GM21723 (cell line): ENCODE measurements at regions not wholly inside any gene's neighbourhood (a gene's known extent, or its start where the extent isn't known, plus 50 kb on each side); places are given as distances from the start of the nearest gene placed in this dataset.

ENCODE experiments used
- ATAC-seq: cut with Tn5 transposase; IDR thresholded peaks from one replicate; pipeline ENCODE4 v1.9.1; 2021; ENCODE audit warnings: mild to moderate bottlenecking, moderate library complexity; ENCODE audit not compliant: unreplicated experiment

DNA sequence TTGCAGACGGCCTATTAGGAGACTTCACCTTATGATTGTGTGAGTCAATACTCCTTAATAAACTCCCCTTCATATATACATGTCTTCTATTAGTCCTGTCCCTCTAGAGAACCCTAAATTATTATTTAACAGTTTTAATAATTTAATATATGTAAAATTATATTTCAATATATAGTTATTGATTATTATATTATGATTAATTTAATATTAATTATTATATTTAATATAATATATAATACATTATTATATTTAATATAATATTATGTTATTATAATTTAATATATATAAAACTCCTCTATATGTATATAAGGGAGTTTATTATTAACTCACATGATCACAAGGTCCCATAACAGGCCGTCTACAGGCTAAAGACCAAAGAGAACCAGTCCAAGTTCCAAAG lies 533.2 kb downstream of the ARAP2 start:
- ATAC-seq, result no peak

DNA sequence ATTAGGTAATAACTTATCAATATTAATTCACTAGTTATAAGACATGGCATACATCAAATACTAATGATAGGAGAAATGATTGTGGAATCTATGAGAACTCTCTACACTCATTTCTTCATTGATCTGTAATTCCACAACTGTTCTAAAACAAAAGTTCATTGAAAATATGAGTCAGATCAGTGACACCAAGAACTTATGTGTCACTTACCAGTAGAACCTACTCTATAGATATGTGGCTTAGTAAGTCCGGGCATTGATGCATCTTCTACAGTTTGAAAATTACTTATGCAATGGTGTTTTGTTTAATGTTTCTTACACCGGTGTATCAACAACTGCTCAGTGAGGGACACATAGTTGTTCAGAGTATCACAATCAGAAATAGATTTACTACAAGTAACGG lies 520.3 kb downstream of the ARAP2 start:
- ATAC-seq, result no peak

DNA sequence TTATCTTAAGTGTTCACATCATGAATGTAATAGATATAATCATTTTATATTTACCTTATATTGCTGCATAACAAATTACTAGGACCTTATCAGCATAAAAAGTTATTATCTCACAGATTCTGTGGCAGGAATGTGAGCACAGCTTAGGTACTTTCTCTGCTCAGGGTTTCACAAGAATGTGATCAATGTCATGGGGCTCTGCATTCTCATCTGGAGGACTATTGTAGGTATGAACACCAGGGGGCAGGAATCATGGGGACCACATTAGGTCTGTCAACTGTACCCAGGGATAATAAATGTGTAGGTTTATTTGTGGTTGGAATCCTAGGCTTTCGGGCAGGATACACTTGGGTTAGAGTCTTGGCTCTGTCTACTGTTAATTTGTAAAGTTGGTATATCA lies 519.2 kb downstream of the ARAP2 start:
- no peak for ATAC-seq

DNA sequence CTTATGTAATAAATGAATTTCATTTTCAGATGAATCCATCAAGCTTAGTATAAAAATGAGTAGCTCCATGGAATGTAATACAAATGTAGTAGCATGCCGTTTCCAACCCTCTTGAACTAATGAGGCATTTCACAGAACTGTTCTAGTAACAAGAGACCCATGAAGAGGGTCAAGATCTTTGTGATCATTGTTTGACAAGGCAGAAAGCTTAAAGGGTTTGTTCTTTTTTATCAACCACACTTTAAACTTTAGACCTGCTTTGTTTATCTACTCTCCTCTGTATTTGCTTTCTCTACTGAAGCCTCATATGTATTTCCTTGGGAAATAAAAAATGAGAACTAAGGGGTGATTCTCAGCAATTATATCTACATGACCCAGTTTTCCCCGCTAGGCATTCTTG lies 513.9 kb downstream of the ARAP2 start:
- ATAC-seq, result no peak

DNA sequence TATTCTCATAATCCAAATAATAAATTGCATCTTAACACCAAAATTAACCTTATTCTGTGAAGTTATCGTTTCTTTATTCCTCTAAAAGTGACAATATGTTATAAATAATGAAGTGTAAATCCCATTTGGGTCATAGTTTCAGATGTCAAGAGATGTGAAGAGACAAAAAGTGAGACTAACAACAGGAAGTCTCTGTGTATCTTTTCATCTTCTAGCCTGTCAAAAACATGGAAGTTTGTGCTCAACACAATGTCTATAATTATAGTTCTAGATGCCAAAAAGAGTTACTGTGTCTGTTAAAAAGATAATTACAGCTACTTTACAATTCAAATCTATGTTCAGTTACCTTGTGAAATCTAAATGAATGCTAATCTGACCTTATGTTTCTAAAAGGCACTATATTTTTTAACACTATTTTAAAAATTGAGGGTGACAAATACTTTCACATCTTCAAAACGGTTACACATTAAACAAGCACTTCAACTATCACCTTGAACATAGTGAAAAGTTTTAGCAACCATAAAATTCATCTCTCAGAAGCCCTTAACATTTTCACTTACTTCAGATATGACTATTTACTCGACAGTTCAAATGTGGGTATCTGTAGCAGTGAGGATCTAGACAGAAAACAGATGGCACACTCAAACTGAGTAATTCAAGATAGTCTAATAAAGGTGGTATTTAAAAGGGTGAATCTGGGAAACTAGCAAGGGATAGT lies 509.8 kb downstream of the ARAP2 start:
- ATAC-seq, result no peak

DNA sequence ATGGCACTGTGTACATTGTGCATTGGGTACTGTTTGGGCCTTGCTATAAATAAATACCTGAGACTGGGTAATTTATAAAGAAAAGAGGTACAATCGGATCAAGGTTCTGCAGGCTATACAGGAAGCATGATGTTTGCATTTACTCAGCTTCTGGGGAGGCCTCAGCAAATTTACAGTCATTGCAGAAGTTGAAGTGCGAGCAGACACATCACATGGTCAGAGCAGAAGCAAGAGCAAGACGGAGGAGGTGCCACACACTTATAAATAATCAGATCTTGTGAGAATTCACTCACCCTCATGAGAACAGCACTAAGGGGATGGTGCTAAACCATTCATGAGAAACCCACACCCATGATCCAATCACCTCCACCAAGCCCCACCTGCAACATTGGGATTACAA lies 505.0 kb downstream of the ARAP2 start:
- no peak for ATAC-seq

DNA sequence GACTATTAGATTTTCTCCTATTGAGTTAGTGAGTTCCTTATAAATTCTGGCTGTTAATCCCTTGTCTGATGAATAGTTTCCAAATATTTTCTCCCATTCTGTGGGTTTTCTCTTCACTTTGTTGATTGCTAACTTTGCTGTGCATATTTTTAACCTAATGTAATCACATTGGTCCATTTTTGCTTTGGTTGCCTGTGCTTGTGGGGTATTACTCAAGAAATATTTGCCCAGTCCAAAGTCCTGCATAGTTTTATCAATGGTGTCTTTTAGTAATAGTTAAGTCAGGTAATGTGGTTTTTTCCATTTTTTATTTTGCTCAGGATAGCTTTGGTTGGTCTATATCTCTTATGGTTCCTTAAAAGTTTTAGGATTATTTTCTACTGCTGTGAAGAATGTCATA lies 490.3 kb downstream of the ARAP2 start:
- no peak for ATAC-seq

DNA sequence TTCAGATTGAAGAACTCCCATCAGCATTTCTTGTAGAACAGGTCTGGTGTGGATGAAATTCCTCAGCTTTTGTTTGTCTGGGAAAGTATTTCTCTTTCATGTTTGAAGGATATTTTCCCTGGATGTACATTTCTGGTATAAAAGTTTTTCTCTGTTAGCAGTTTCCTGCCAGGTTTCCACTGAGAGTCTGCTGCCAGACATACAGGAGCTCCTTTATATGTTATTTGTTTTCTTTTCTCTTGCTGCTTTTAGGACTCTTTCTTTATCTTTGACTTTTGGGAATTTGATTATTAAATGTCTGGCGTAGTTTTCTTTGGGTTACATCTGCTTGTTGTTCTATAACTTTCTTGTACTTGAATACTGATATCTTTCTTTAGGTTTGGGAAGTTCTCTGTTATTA lies 486.5 kb downstream of the ARAP2 start:
- no peak for ATAC-seq

DNA sequence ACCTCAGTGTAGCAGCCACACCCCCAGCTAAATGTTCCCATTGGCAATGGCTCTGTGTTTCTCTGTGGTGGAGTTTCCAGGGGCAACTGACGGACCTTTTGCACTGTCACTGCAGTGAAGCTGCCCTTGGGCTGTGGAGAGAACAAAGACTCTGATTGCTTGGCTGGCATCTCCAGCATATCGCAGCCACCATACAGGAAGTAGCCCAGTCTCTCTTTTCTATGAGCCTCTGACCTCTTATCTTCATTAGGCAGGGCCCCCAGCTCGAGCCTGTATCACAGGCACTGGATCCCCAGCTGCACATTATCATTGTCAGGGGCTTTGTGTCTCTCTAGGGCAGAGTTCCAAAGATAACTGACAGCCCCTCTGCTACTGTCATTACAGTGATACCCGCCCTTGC lies 483.5 kb downstream of the ARAP2 start:
- no peak for ATAC-seq

DNA sequence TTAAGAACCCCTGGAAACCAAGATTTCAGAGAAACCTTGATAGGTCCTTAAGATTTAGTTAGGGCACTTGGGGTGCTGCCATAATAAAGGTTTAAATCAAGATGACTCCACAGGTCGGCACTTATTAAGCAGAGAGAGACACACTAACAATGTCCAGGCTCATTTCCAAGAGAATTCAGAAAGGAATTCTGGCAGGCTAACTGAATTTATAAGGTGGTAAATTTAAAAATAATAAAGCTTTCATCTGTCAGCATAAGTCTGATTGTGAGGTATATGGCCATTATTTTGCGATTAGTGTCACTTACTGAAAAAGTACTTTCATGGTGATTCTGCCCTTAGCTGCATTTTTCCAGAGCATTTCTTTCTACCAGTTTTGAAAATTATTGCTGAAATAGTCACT lies 472.7 kb downstream of the ARAP2 start:
- ATAC-seq, result no peak

DNA sequence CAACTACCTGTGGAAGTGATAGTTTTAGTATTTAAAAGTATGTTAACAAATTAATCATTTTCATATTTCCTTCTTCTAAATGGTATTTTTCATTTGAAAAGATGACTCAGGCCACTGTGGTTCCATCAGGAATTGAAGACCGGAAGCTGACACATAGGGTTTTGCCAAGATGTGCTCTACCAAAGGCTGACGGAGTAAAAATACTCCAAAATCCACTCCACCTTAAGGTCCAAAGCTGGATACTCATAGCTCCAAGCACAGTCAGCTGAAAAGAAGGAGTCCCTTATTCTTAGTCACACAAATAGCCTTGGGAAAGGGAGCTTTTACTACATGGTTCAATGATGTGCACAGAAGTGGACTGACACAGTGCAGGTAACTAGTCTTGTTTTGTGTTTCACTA lies 472.0 kb downstream of the ARAP2 start:
- ATAC-seq, result no peak

DNA sequence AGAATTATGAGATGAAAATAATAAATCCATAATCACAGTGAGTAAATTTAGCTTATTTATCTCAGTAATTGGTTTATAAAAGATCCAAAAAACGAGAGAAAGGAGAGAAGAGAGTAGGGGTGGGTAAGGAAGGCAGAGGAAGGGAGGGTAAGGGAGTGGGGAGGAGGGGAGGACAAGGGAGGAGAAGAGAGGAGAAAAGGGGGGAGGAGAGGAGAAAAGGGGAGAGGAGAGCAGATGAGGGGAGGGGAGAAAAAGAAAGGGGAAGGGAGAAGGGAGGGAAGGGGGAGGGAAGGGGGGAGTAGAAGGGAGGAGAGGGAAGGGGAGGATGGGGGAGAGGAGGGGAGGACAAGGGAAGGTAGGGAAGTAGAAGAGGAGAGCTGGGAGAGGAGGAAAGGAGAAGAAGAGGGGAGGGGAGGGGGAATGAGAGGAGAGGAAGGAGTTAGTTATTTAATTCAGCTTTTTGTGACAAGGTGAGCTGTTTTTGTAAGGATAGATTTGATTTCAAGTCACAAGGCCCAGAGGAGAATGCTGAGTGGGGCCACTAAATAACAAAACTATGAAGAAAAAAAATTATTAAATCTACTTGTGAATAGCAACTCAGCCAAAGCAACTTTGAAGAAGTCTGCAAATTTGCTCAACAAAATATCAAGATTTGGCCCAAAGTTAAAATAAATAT lies 454.3 kb downstream of the ARAP2 start:
- ATAC-seq, result no peak

DNA sequence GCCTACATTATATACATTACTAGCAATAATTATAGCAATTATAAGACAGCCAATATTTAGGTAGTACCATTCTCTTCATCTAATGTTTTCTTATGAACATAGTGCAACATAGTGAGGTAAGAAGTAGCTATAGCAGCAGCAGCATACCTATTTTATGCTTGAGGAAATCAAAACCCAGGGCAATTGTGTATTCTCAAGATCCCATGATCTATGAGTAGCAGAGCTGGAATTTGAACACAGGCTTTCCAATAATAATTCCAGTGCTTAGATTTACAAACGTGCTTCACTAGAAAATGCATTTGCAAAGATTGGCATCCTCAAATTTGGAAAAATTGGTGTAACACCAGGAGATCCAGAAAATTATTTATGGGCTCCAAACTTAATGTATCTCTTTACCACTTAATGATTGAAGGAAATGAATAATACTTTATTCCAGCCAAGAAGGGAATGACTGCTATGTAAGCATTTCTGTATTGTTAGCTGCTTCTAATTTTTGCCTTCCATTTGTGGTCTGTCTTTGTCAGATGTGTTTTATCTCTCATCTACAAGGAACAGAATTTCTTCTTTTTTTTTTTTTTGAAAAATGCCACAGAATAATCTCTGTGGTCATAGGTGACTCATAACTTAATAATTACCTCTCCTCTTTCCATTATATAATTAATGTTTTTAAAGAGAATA lies 451.1 kb downstream of the ARAP2 start:
- ATAC-seq, result no peak

DNA sequence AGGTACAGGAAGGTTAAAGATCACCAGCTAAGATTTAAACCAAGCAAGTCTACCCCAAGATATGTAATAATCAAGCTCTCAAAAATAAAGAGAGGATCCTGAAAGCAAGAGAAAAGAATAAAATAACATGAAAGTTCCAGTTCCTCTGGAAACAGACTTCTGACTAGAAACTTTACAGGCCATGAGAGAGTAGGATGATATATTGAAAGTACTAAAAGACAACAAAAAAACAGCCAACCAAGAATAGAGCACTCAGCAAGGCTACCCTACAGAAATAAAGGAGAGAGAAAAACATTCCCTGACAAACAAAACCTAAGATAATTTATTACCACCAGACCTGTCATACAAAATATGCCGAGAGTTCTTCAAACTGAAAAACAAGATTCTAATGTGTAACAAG lies 450.5 kb downstream of the ARAP2 start:
- ATAC-seq, result no peak

DNA sequence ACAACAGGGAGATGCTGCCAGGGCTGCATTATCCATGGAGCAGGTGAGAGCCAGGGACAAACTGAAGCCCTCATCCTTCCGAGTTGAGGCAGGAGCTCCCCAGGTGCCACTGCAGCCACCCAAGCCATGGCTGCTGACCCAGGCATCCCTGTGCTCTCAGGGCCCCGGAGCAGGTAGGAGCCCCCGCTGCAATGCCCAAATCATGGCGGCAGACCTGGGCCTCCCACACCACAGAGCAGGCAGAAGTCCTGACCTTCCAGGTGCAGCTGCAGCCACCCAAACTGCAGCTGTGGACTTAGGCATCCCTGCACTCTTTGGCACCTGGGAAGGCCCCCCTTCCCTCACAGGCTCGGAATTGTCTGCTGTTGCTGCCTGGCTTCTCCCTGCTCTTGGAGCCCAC lies 443.6 kb downstream of the ARAP2 start:
- no peak for ATAC-seq

DNA sequence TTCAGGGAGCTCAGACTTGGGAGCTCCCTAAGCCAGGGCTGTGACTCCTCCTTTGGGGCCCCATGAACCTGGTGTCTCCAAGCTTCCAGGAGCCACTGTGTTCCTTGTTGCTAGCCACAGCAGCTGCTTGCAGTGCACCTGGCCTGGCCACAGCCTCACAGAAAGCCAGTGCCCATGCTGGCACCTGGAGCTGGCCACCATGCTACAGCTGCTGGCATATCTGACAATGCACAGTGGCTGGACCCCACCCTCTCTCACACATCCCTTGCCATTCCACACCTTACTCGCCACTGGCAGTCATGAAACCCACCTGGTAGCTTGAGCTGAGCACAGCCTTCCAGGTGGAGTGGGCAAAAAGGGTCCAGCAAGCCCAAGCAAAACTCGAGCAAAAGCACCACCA lies 441.7 kb downstream of the ARAP2 start:
- no peak for ATAC-seq

DNA sequence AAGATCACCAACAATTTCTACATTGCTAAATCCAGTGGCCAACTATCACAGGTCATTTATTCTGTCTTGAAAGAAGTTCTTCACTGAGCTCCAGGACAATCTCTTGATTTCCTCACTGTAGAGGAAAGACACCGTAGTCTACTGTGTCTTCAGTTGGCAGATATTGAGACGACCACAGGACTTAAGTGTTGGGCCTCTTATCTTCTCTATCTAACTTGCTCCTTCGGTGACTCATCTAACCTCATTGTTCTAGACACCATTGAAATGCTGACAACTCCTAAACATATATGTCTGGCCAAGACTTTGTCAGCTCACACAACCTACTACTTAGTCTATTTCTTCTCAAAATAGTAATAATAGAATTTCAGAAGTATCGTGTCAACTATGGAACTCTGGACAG lies 425.8 kb downstream of the ARAP2 start:
- ATAC-seq, result no peak

DNA sequence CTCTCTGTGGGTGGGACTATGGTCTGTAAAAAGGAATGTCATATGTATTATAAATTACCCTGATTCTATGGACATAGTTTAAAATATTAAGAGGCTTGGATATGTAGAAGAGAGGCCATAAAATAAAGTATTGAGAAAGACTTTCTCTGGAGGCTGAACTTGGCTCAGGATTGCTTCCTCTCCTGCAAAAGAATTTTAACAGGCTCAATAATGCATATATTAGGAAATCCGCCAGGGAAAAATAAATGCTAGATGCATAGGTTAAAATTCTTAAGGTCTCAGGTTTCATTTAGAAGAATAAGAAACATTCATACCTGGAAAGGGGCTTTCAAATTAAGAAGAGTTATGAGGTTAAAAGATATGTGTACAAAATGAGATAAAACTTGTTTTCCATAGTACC lies 424.3 kb downstream of the ARAP2 start:
- ATAC-seq, result no peak

DNA sequence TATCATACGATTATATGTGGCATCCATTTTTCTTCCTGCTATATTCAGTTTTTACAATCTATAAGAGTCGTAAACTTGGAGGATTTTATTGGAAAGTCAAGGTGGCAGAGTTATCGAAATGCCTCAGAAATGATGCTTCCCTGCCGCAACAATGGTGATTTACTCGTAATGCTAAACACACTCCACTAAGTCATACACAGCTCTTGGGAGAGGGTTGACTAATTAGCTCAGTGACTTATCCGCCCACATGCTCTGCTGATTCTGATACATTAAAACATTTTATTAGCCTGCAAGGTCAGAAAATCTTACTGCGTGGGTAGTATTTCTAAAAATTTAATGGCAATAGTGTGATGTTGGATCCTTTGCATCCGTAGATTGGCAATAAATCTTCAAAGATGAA lies 420.1 kb downstream of the ARAP2 start:
- ATAC-seq, result no peak

DNA sequence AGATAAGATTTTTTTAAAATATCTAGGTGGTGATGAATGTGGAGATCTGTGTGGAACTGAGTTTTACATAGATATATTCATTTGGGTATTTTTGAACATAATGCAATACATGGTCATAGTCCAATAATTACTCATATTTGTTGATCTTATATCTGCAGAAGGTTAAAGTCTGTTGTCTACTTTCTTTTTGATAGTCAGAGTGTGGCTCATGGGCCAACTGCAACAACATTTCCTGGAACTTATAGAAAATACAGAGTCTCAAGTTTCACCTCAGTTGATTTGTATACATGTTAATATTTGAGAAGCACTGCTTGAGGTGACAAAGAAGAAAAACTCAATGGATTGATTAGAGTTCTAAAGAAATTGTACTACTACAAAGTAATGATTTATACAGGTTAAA lies 408.4 kb downstream of the ARAP2 start:
- ATAC-seq, result no peak

DNA sequence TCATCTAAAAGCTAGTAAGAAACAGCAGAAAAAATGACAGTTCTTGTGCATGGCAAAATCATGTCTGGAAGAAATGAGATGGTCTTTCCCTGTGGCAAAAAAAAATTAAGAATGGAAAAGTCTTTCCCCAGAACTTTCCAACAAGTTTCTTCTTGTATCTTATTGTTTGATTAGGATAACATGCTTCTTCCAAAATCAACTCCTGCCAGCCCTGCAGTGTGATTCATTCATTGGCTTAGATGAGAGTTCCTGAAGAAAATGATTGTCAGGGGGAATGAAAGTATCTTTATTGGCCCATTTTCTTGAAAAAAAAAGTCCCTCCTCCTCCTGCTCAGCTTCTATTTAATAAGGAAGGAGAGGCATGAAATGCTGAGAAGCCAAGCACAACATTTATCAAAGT lies 407.7 kb downstream of the ARAP2 start:
- no peak for ATAC-seq

DNA sequence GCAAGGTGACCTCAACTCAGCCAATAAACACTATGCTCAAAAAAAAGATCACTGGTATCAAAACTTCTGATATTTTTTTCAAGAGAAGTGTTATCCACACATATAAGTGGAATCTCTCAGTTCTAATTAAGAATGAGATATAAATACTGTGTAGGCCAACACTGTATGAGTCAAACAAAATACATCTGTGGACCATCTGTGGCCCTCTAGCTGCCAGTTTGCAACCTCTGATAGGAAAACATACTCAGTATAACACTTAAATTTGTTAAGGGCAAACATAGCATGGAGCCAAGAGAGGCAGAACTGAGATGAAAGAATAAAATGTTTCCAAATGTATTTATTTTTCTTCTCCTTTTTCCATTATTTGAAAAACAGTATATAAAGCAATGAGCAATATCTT lies 377.3 kb downstream of the ARAP2 start:
- ATAC-seq, result no peak
